ENCODE measurements at regions not wholly inside any gene's neighbourhood (a gene's known extent, or its start where the extent isn't known, plus 50 kb on each side); places are given as distances from the start of the nearest gene placed in this dataset.
"Not testable (repeated sequence)": the region's sequence is repeated elsewhere in the genome, so short reads cannot be mapped to it uniquely, and the experiment has no call there.

DNA sequence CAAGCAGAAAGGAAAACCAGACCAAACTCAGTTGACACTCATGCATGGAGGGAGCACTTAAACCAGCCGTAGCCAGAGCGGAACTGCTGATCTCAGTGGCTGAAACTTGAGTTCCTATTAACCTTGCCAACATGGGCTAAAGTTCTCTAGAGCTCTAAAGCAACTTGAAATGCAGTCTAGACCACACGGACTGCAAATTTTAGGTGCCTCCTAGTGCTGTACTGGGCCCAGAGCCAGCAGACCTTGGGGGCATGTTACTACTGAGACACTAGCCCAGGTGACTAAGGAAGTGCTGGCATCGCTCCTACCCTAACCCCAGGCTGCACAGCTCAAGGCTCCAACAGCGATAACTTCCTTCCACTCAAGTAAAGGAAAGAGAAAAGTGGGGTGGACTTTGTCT lies 236.5 kb downstream of the AKAIN1 start:
- H3K9me3 ChIP-seq: peaks cover 0 to 15% (median 0%) of the 10 kb centered on the region in 4 donors
- no peak overlapping the region for H3K27ac ChIP-seq
- no peaks in the 10 kb centered on the region for H3K4me1 ChIP-seq
- no peak overlapping the region for H3K4me3 ChIP-seq
- whole genome bisulfite sequencing, 2 donors: 88 to 95% methylated on average over 5 of the region's 5 CpGs
- no peak for DNase-seq (ENCODE audit: low spot score in 2 of 2)
- no peaks in the 10 kb centered on the region for H3K36me3 ChIP-seq
- H3K27me3 ChIP-seq: no peaks in the 10 kb centered on the region
- no peak for TF ChIP-seq EP300 (IDR thresholded peaks at IDR 0.05)

DNA sequence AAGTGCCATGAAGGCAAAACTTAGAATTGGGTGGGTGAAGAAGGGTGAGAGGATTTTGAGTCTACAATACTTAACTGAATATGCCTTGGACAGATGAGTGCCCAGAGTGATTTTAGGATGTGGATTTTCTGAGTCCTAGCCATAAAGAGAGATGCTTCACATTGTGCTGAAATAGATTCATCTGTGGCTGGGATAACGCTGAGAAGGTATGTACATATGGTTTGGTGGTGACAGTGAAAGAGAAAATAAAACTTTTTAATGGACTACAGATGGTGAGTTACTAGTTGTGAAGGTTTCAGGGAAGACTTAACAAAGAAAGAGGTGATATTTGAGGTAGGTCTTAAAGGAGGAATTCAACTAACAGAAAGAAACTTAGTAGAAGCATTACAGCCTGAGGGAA lies 265.8 kb downstream of the AKAIN1 start:
- Histone ChIP-seq H3K27me3 (no peaks in the 10 kb centered on the region), H3K9me3 (peaks cover 0 to 18% (median 7%) of the 10 kb centered on the region in 4 donors), H3K27ac (no peak overlapping the region), H3K4me3 (no peak overlapping the region), H3K4me1 (no peaks in the 10 kb centered on the region), H3K36me3 (no peaks in the 10 kb centered on the region)
- 58 to 73% methylated on average over 1 of the region's 1 CpG for WGBS, 2 donors
- TF ChIP-seq, protein P1, sequence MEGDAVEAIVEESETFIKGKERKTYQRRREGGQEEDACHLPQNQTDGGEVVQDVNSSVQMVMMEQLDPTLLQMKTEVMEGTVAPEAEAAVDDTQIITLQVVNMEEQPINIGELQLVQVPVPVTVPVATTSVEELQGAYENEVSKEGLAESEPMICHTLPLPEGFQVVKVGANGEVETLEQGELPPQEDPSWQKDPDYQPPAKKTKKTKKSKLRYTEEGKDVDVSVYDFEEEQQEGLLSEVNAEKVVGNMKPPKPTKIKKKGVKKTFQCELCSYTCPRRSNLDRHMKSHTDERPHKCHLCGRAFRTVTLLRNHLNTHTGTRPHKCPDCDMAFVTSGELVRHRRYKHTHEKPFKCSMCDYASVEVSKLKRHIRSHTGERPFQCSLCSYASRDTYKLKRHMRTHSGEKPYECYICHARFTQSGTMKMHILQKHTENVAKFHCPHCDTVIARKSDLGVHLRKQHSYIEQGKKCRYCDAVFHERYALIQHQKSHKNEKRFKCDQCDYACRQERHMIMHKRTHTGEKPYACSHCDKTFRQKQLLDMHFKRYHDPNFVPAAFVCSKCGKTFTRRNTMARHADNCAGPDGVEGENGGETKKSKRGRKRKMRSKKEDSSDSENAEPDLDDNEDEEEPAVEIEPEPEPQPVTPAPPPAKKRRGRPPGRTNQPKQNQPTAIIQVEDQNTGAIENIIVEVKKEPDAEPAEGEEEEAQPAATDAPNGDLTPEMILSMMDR (IDR thresholded peaks at IDR 0.05): no peak
- TF ChIP-seq EP300 (IDR thresholded peaks at IDR 0.05): no peak
- no peak for TF ChIP-seq POLR2A (IDR thresholded peaks at IDR 0.05)
- DNase-seq (ENCODE audit: low spot score in 2 of 2): no peak

DNA sequence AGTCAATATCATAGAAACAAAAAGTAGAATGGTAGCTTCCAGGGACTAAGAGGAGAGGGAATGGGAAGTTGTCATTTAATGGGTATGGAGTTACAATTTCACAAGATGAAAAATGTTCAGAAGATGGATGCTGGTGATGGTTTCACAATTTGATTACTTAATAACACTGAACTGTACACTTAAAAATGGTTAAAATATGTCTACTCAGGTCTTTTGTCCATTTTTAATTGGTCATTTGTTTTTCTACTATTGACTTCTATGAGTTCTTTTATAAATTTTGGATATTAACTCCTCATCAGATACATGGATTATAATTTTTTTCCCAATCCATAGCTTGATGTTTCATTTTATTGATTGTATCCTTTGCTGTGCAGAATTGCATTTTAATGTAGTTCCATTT lies 275.5 kb downstream of the AKAIN1 start:
- Histone ChIP-seq H3K36me3 (no peaks in the 10 kb centered on the region), H3K9me3 (peaks cover 0 to under 1% (median 0%) of the 10 kb centered on the region in 4 donors), H3K4me3 (no peak overlapping the region), H3K27ac (no peak overlapping the region), H3K27me3 (no peaks in the 10 kb centered on the region), H3K4me1 (no peaks in the 10 kb centered on the region)
- TF ChIP-seq POLR2A (IDR thresholded peaks at IDR 0.05): no peak
- TF ChIP-seq, protein P1 (IDR thresholded peaks at IDR 0.05): no peak
- TF ChIP-seq EP300 (IDR thresholded peaks at IDR 0.05): no peak
- DNase-seq (ENCODE audit: low spot score in 2 of 2): no peak

DNA sequence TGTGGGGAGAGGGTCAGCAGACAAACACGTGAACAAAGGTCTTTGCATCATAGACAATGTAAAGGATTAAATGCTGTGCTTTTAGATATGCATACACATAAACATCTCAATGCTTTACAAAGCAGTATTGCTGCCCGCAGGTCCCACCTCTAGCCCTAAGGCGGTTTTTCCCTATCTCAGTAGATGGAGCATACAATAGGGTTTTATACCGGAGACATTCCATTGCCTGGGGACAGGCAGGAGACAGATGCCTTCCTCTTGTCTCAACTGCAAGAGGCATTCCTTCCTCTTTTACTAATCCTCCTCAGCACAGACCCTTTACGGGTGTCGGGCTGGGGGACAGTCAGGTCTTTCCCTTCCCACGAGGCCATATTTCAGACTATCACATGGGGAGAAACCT lies 279.5 kb downstream of the AKAIN1 start:
- 56 to 66% methylated on average over 4 to 5 of the region's 7 CpGs for WGBS, 2 donors
- DNase-seq (ENCODE audit: low spot score in 2 of 2); H3K27me3 ChIP-seq; H3K27ac ChIP-seq; H3K4me3 ChIP-seq; H3K4me1 ChIP-seq; H3K9me3 ChIP-seq; H3K36me3 ChIP-seq: not testable (repeated sequence)

DNA sequence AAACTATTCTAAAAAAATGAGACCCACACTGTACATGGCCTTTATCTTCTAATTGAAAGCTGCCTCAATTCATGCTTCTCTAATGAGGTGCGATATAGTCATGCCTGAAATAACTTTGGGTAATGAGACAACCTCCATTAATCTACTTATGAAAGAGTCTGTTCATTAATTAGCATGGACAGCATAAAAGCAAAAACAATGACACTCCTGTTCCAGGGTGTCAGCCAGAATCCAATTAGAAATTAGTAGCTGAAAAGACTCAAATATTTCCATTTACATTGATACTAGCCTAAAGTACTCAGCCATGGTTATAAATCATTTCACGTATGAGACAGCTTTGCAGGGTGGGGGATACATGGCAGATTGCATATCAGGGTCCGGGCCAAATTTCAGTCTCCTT lies 288.7 kb downstream of the AKAIN1 start:
- DNase-seq (ENCODE audit: low spot score in 2 of 2): no peak
- H3K27me3 ChIP-seq: no peaks in the 10 kb centered on the region
- TF ChIP-seq EP300 (IDR thresholded peaks at IDR 0.05) (no peak), POLR2A (IDR thresholded peaks at IDR 0.05) (no peak)
- TF ChIP-seq, protein P1 (IDR thresholded peaks at IDR 0.05): no peak
- H3K27ac ChIP-seq: no peak overlapping the region
- 34 to 40% methylated on average over 3 of the region's 3 CpGs for WGBS, 2 donors
- no peaks in the 10 kb centered on the region for H3K4me1 ChIP-seq
- H3K9me3 ChIP-seq: no peaks in the 10 kb centered on the region
- H3K36me3 ChIP-seq: no peaks in the 10 kb centered on the region
- H3K4me3 ChIP-seq: no peak overlapping the region

DNA sequence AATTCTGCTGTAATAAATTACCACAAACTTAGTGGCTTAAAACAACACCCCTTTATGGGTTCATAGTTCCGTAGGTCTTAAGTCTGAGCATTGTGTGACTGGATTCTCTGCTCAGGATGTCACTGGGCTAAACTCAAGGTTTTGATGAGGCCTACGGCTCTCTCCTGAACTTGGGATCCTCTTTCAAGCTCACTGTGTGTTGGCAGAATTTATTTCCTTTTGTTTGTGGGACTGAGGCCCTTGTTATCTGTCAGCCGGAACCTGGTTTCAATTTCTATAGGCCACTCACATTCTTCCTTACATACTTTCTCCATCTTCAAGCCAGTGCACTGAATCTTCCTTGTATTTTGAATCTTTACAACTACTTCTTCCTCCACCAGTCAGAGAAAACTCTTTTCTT lies 290.2 kb downstream of the AKAIN1 start:
- no peaks in the 10 kb centered on the region for H3K36me3 ChIP-seq
- no peak overlapping the region for H3K4me3 ChIP-seq
- no peak for DNase-seq (ENCODE audit: low spot score in 2 of 2)
- no peaks in the 10 kb centered on the region for H3K4me1 ChIP-seq
- H3K27ac ChIP-seq: no peak overlapping the region
- H3K27me3 ChIP-seq: no peaks in the 10 kb centered on the region
- no peaks in the 10 kb centered on the region for H3K9me3 ChIP-seq
- WGBS, 2 donors: 68 to 72% methylated on average over 3 of the region's 3 CpGs
- TF ChIP-seq, protein P1 (IDR thresholded peaks at IDR 0.05): no peak
- TF ChIP-seq EP300 (IDR thresholded peaks at IDR 0.05) (no peak), POLR2A (IDR thresholded peaks at IDR 0.05) (no peak)
